GM12878 (cell line): ENCODE measurements at regions not wholly inside any gene's neighbourhood (a gene's known extent, or its start where the extent isn't known, plus 50 kb on each side); places are given as distances from the start of the nearest gene placed in this dataset.

Experiments
- ATF7 ChIP-seq: fragments of 450-650 bp; IDR thresholded peaks from 2 replicates; pipeline ENCODE4 v1.6.1; 2016; ENCODE audit warnings: low read depth, mild to moderate bottlenecking
- BCL11A ChIP-seq: IDR thresholded peaks from 2 replicates; pipeline ENCODE4 v1.6.1; 2011; ENCODE audit warnings: low read depth, low read length
- POLR2A ChIP-seq: IDR thresholded peaks from 2 replicates; pipeline ENCODE4 v1.6.1; 2011; ENCODE audit warnings: low read depth, mild to moderate bottlenecking, low read length
- POLR2AphosphoS5 ChIP-seq: IDR thresholded peaks from 2 replicates; pipeline ENCODE4 v1.6.1; 2011; ENCODE audit warnings: mild to moderate bottlenecking, low read length, inconsistent platforms
- POU2F2 ChIP-seq: IDR thresholded peaks from 3 replicates; pipeline ENCODE4 v1.6.1; 2011; ENCODE audit warnings: low read depth, mild to moderate bottlenecking, low read length, borderline replicate concordance
- SMC3 ChIP-seq: IDR thresholded peaks from 2 replicates; pipeline ENCODE4 v1.6.1; 2011; ENCODE audit warnings: low read length, improper control_type of control experiment, borderline replicate concordance
- TF ChIP-seq, protein P1 (sequence below), 3 experiments: IDR thresholded peaks in 2 of 3; conservative IDR thresholded peaks in 1 of 3; 2 replicates each; pipeline ENCODE4 v1.5.1; 2011; ENCODE audit warnings: low read depth in 3 of 3, low read length in 3 of 3, mild to moderate bottlenecking in 3 of 3, control low read depth in 2 of 3, moderate library complexity in 2 of 3, inconsistent platforms in 1 of 3, mixed read lengths in 1 of 3; ENCODE audit not compliant: control insufficient read depth in 2 of 3, insufficient read depth in 1 of 3; ENCODE audit errors: extremely low read depth in 1 of 3
- TF ChIP-seq, protein P2 (sequence below): fragments of 450-650 bp; IDR thresholded peaks from 2 replicates; pipeline ENCODE4 v1.6.1; 2017; ENCODE audit warnings: antibody characterized with exemption, mild to moderate bottlenecking, moderate library complexity

DNA sequence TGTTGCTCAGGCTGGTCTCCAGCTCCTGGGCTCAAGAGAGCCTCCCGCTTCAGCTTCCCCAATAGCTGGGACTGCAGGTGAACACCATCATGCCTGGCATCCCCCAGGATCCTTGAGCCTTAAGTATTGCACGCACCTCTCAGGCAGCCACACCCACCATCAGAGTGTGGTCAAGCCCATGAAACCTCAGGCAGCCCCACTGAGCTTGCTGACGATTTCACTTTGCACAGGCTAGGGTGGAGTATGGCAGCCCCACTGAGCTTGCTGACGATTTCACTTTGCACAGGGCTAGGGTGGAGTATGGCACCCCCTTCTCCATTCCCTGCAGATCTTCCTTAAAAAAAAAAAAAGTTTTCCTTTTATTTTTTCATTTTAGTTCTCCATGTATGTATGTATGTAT lies 57.2 kb downstream of the RHOXF2B start:
- TF ChIP-seq, protein P1, sequence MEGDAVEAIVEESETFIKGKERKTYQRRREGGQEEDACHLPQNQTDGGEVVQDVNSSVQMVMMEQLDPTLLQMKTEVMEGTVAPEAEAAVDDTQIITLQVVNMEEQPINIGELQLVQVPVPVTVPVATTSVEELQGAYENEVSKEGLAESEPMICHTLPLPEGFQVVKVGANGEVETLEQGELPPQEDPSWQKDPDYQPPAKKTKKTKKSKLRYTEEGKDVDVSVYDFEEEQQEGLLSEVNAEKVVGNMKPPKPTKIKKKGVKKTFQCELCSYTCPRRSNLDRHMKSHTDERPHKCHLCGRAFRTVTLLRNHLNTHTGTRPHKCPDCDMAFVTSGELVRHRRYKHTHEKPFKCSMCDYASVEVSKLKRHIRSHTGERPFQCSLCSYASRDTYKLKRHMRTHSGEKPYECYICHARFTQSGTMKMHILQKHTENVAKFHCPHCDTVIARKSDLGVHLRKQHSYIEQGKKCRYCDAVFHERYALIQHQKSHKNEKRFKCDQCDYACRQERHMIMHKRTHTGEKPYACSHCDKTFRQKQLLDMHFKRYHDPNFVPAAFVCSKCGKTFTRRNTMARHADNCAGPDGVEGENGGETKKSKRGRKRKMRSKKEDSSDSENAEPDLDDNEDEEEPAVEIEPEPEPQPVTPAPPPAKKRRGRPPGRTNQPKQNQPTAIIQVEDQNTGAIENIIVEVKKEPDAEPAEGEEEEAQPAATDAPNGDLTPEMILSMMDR (IDR thresholded peaks at IDR 0.05 in 2 of 3, conservative IDR thresholded peaks at IDR 0.05 in 1 of 3; ENCODE audit: control insufficient read depth in 2 of 3, extremely low read depth in 1 of 3, insufficient read depth in 1 of 3, low read depth in 3 of 3, low read length in 3 of 3), result no peak
- TF ChIP-seq POU2F2 (no peak), BCL11A (no peak), ATF7 (no peak), SMC3 (no peak), POLR2A (no peak), POLR2AphosphoS5 (no peak)
- TF ChIP-seq, protein P2, sequence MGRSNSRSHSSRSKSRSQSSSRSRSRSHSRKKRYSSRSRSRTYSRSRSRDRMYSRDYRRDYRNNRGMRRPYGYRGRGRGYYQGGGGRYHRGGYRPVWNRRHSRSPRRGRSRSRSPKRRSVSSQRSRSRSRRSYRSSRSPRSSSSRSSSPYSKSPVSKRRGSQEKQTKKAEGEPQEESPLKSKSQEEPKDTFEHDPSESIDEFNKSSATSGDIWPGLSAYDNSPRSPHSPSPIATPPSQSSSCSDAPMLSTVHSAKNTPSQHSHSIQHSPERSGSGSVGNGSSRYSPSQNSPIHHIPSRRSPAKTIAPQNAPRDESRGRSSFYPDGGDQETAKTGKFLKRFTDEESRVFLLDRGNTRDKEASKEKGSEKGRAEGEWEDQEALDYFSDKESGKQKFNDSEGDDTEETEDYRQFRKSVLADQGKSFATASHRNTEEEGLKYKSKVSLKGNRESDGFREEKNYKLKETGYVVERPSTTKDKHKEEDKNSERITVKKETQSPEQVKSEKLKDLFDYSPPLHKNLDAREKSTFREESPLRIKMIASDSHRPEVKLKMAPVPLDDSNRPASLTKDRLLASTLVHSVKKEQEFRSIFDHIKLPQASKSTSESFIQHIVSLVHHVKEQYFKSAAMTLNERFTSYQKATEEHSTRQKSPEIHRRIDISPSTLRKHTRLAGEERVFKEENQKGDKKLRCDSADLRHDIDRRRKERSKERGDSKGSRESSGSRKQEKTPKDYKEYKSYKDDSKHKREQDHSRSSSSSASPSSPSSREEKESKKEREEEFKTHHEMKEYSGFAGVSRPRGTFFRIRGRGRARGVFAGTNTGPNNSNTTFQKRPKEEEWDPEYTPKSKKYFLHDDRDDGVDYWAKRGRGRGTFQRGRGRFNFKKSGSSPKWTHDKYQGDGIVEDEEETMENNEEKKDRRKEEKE, result no peak
